GM19035 (cell line): ENCODE measurements at regions not wholly inside any gene's neighbourhood (a gene's known extent, or its start where the extent isn't known, plus 50 kb on each side); places are given as distances from the start of the nearest gene placed in this dataset.

Experiments
- ATAC-seq: cut with Tn5 transposase; IDR thresholded peaks from one replicate; pipeline ENCODE4 v1.9.1; 2021; ENCODE audit not compliant: unreplicated experiment

DNA sequence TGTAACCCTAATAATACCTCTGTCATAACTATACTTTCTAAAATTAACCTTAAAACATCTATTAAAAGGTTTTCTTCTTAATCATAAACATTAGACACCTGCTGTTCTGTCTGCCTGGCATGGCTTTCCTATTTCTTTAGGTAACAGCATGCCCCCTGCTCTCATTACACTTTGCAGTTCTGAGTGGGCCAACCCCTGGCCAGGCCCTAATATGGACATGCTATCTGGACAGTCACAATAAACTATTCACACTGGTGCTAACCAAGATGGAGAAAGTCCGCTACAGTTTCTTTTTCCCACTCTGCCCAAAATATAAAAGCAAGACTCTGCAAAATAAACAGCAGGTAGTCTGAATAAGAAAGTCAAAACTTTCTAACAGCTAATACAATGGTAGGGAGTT is 84.0 kb downstream of the ELAPOR2 start:
- ATAC-seq = no peak

DNA sequence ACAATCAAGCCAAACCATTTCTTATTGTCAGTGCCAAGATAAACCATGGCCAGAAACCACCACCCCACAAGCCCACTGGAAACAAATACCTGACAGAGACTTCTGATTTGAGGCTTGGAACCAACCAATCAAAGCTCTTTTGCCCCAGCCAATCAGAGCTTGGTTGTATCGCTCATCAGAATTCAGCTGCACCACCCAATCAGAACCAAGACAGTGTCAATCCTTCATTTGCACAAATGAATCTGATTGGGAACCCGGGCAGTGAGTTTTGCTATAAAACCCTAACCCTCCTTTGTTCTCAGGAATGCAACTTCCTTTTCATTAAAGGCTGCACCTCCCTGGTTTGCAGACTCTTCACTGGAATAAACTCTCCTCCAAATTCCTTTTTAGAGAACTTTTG is 87.4 kb downstream of the ELAPOR2 start:
- no peak for ATAC-seq

DNA sequence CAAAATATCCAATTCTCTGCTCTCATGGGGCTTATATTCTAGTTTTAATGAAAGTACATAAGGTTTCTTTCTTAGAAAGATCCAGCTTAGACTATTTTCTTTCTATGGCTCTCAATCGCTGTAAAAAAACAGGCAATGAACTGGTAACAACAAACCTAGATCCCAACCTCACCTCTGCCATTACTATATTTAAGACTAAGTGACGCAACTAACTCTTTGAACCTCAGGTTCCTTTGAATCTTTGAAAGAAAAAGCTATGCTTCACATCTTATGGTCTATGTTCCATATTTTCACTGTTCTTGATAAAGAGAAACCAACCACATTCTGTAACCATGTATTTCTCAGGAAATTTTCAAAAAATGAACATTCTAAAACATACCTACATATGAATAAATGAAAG is 88.5 kb downstream of the ELAPOR2 start:
- ATAC-seq = no peak

DNA sequence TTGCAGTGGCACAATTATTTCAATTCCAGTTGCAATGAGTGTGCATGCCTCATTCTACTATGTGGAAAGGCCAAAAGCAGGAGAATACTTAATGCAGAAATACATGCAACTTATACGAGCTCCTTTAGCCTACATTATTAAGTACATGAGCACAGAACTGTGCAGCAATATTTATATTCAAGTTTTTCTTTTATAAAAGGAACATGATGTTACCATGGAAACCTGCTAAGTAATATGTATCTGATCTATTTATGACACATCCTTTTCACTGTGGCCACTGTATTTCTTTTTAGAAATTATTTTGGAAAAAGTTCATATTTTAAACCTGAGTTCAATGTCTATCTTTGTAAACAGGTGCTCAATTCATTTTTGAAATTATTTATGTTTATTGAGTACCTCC is 88.9 kb downstream of the ELAPOR2 start:
- no peak for ATAC-seq

GRCh38 chr7:86969865-86970264 is 89.6 kb downstream of the ELAPOR2 start:
- no peak for ATAC-seq

DNA sequence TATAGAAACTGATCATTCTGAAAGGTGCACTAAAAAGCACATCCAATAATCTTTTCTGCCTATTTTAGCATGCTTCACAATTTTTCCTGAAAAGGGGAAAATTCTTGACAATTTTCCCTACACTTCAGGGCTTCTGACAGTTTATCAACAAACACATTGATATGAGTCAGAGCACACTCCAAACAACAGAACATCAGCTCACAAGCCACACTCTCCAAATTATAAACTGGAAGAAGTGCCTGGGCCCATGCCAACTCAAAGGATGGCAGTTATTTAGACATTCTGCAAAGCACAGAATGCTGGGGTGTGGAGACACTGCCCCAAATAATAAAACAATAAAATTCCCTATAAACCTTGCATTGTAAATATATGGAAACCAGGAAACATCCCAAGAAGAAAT is 90.8 kb downstream of the ELAPOR2 start:
- ATAC-seq = no peak

DNA sequence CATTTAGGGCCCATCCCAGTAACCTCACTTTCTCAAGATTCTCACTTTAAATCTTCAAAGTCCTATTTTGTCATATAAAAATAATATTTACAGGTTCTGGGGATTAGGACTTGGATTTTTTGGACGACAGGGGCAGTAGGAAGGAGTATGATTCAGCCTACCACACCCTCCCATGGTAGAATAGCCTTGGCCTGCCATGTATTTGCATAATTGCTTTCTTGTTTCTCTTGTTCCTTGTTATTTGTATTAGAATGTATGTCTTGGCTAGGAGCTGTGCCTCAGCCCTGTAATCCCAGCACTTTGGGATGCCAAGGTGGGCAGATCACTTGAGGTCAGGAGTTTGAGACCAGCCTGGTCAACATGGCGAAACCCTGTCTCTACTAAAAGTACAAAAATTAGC is 92.5 kb downstream of the ELAPOR2 start:
- ATAC-seq = no peak

- ATAC-seq = no peak
Measured at GRCh38 chr7:86965727-86966120, 93.7 kb downstream of the ELAPOR2 start.

DNA sequence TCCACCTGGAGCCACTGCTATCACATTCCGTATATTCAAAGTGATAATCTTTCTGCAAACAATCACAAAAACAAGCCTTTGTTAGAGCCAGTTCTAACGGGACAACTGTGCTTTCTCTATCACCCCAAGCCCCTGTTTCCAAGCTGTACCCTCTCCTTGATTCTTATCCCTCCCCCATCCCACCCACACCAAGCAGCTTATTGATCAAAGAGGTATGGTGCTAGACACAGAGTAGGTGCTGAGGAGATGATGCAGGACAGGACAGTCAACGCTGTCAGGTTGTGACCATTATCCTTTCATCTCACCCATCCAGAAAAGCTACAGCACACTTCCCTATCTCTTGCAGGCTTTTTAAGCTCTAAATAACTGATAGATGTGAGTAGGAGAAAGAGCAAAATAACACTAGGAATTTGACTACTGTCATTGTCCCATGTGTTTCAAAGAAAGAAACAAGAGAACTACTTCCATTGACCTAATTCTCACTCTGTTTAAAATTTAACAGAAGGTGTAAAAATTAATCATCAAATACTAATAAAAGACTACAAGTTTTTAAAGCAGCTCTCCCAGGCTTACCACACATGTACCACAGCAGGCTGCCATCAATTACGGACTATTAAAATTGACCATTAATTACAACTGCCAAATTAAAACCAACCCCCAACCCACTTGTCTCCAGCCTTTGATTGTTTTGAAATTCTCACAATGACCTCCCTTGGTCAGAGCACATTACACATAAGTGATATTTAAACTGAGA is 94.3 kb downstream of the ELAPOR2 start:
- no peak for ATAC-seq

GRCh38 chr7:86963599-86964230 is 95.7 kb downstream of the ELAPOR2 start:
- ATAC-seq = peak; percentile 78

GRCh38 chr7:86962623-86963022 is 96.8 kb downstream of the ELAPOR2 start:
- no peak for ATAC-seq

- no peak for ATAC-seq
Measured at GRCh38 chr7:86961686-86962085, 97.8 kb downstream of the ELAPOR2 start.

- ATAC-seq = no peak
Measured at GRCh38 chr7:86958380-86958779, 101.1 kb downstream of the ELAPOR2 start.

DNA sequence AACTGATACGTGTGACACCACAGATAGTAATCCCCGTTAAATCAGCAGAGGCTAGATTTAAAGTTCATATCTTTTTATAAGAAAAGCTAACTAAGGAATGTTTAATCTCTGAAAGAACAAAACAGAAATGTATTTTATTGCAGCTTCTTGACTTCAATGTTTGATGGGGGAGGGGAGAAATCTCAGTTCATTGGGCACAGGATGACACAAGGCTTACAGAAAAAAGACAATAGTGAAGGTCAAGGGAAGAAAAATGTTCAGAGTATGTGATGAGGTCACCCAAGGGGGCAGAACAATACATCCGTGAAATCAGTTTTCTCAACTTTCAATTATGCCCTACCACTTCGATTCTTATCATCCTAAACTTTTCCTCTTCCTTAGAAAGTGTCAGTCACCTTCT is 102.9 kb downstream of the ELAPOR2 start:
- ATAC-seq = no peak

DNA sequence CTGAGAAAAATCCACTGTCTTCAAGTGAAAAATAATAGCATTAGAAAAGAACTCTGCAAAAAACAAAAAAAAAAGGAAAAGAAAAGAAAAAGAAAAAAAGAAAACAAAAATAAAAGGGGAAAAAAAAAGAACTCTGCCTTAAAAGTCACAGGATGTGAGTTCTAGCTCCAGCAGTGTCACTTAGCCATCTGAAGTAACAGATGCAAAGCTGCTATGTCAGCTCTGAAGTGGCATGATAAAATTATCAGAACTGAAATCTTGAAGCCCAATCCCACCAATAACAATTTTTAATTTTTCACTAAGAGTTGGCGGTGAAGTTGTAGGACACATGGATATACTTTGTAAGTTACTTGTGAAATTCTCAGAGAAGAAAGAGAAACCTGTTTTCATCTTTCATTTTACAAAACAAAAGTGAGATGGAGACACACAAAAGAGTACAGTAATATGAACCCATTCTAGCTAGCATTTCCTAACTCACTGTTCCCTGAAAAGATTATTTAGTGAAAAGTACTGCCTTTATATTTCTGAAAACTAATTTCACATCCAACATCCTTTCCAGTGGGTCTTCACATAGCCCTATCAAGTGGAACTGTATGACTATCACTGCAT is 103.5 kb downstream of the ELAPOR2 start:
- ATAC-seq = no peak

- no peak for ATAC-seq
Measured at GRCh38 chr7:86954971-86955370, 104.5 kb downstream of the ELAPOR2 start.

GRCh38 chr7:86953653-86954336 is 105.7 kb downstream of the ELAPOR2 start:
- no peak for ATAC-seq

GRCh38 chr7:86953219-86953618 is 106.2 kb downstream of the ELAPOR2 start:
- ATAC-seq = no peak

- ATAC-seq = no peak
Measured at GRCh38 chr7:86951895-86952294, 107.6 kb downstream of the ELAPOR2 start.

DNA sequence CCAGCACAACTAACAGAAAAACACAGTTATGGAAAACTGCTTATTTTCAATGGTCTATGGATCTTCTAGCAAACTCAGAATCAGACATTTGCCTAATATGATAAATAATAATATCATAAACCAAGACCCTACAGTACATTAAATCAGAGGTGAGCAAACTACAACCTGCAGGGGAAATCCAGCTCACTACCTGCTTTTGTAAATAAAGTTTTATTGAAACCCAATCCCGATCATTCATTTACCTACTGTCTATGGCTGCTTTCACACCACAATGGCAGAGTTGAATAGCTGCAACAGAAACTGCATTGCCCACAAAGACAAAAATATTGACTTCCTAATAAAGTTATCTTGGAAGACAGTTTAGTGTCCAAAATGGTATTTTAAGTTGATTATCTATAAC is 108.5 kb downstream of the ELAPOR2 start:
- ATAC-seq = no peak

DNA sequence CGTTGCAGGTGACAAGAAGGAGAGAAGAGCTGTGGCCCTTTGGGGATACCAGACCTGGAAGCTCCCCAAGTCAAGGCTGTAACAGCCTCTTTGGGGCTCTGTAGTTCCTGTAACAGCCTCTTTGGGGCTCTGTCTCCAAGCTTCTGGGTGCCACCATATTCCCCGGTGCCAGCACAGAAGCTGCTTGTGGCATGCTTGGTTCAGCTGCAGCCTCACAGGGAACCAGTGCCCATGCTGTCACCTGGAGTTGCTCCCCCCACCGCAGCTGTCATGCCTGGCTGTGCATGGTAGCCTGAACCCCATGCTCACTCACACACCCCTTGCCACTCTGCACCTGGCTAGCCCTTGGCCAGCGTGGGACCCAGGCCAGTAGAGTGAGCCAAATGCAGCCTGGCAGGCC is 109.1 kb downstream of the ELAPOR2 start:
- no peak for ATAC-seq

- no peak for ATAC-seq
Measured at GRCh38 chr7:86949779-86950260, 109.6 kb downstream of the ELAPOR2 start.
